Fibroblast of skin of back (primary cell): ENCODE measurements at regions not wholly inside any gene's neighbourhood (a gene's known extent, or its start where the extent isn't known, plus 50 kb on each side); places are given as distances from the start of the nearest gene placed in this dataset.

Experiments used
- DNase-seq: peaks from one replicate; pipeline ENCODE4 v3.0.0-alpha.2; 2013

DNA sequence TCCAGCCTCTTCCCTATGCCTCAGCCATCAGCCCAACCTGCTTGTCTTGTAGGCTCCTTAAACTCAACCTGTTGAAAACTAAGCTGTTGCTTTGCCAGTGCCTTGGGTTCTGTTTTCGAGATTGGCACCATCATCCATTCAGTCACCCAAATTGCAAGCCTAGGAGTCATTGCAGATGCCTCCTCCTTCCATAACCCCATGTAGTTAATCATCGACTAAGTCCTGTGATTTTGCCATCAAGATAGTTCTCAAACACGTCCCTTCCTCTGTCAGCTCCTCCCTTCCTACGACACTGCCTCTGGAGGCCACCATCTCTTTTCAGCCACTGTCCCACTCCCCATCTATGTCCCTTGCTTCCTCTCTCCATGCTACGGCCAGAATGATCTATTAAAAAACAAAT is 168.1 kb downstream of the RAB11FIP2 start:
- no peak for DNase-seq

DNA sequence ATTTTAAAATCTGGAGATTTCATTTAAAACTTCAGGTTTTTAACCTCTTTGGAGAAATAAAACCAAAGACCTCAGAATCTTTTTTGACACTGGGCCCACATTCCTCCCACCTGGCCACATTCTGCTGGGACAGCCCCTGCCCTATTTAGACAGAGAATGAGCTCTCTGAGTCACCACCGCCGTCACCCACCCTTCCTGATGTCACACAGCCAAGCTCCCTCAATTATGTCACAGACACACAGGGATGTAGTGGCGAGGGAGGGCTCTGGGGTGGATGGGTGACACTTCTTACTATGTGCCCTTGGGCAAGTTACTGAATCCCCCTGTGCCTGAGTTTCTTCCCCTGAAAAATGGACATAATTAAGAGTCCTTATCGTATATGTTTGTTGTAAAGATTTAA is 162.6 kb downstream of the RAB11FIP2 start:
- DNase-seq: no peak

DNA sequence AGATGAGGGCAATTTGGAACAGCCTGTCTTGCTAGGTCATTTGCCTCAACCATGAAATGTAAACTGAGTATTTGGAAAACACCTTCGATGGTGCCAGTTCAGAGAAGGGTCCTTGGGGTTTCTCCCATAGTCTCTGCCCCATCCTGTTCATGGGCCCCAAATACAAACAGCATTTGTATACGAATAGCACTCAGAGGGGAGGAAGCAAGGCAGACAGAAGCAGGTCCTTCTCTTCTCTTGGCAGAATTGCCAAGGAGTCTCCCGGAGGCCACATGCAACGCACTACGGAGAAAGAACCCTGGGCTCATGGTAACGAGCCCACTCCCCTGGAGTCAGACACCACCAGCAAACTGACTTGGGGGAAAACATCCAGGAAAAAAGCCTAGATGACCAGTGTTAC is 162.1 kb downstream of the RAB11FIP2 start:
- DNase-seq: no peak

DNA sequence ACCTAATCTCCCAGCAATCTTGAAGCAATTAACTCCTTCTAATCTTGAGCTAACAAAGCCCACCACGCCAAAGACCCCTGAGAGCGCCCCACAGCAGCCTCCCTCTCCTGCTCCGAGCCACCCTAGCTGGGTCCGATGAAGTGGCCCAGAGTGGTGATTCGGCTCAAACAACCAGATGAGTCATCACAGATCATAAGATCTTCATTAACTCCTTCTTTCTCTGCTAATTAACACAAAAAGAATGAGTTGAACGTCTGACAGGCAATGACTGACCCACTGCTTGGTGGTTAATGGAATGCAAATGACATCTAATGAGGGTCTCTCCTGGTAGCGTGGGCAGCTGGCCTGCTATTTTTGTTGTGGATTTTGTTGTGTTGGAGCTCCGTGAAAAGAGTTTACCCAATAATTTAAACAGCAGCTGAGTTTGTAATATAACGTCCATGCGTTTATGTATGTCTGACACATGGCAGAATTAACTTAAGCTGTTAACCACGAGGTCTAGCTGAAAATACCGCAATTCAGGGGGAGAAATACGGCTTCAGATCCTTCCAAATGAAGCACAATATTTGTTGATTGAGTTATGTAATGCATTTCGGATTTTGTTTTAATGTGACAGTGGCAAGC is 161.4 kb downstream of the RAB11FIP2 start:
- DNase-seq: no peak

DNA sequence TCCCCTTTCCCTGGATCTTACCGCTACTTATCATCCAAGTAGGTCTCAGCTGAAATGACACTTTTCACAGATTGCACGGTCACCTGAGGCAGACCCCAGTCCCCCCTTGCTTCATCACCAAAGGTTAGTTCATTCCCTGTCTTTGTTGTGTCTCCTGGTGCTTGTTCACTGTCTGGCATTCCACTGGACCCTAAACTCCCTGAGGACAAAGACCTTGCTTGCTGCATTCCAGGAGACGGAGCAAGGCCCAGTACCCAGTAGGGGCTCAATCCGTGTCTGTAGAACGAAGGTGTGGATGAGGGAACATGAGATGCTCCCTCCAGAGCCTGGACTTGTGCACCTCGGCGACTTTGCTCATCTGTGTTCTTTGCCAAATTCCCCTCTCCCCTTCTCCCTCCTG is 160.0 kb downstream of the RAB11FIP2 start:
- no peak for DNase-seq

DNA sequence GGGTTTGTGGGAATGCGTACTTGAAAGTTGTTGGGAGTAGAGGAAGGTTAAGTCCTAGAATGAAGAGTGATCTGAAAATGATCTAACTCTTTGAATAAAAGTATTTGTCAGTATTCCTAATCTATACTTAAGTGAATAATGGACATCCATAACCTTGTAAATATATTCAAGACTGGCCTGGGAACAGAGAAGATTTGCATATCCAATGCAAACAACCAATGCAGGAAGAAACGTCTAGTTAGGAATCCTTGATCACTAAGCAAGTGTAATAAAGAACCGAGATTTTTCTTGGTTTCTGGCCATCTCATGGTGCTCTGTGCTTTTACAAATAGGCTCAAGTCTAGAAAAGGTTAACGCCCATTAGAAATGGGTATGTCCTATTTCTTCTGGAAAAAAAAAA is 157.1 kb downstream of the RAB11FIP2 start:
- DNase-seq: no peak

DNA sequence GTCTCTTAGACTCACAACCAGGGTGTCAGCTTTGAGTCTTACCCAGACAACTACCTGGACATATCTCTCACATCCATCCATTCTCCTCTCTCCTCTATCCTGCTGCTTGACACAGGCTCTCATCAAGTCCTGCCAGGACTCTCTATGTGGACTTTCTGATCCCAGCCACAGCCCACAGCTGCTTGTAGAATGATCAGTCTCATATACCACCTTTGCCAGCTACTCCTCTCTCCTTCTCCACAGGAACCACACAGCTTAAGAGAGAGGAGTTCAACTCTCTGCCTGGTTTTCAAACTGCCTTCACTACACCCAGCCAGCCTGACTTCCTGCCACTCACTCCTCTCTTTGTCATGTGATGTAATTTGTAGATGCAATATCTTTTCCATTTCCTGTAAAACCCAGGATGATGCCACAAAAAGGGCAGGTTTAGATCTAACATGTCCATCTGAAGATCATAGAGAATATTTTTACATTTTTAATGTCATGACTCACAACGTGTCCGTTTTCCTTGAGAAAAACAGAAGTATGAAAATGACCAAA is 154.0 kb downstream of the RAB11FIP2 start:
- DNase-seq: peak; percentile 6

DNA sequence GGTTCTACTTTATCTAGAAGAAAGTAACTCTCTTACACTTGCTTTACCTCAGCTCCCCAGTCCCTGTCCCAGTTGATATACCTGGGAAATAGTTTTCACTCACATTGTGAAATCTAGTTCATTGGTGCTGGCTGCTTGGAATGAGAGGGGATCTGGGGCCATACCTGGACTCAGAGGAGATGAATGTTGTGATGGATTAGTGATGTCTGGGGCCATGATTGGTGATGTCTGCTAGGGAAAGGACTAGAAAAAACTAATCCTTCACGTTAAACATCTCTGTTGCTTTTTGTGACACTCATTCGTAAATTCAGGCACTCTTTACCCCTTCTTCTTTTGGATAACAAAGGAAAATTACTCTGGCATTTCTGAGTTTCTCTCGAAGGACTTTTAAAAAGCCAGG is 152.4 kb downstream of the RAB11FIP2 start:
- no peak for DNase-seq

DNA sequence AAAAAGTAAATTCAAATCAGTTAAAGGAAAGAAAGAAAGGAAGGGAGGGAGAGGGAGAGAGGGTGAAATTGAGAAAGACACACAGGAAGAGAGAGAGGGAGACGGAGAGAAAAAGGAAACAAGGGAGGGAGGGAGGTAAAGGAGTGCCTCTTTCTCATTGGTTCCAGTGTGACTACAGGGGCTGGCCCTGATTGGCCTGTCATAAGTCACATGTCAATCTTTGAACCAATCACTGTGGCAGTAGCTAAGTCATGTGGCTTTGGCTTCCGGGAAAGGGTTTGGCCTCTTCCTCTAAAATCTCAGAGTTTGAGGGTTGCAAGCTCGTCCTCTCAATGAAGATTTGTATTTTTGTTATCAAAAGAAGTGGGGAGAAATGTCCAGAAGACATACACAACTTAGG is 150.2 kb downstream of the RAB11FIP2 start:
- DNase-seq: no peak

DNA sequence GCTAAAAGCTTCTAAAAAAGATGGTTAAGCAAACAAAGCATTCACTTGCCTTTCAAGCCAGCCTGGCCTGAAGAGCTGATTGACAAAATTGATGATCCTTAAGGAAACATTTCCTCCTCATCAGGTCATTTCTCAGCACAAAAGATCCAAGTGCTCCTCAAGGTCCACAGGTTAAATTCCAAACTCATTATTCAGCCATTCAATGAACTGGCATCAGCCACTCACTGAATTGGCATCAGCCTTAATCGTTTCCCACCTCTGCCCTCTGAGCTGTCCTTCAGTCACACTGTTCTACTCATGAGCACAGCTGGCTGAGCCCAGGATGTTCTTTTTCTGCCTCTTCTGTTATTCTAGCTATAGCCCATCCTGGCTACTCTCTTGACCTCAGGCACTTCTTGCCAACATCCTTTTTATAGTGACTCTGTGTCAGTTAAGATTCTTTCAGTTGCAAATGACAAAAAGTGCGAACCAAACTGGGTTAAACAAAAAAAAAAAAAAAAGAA is 147.5 kb downstream of the RAB11FIP2 start:
- no peak for DNase-seq

DNA sequence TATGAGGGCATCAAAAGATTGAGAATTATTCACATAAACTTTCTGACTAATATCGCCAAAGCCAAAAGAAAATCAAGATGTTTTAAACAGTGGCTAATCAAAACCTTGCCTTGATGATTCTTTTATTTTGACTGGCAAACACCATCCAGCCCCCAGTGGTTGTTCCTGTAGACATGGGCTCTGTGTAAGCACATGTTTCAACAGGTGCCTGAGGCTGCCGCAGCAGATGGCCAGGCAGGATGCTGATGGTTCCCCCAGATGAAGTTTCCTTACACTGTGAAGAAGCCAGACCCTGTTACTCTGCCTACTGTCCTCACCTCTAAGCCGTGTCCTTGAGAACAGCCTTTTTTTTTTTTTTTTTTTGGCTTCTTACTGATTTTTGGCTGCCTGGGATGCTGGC is 146.5 kb downstream of the RAB11FIP2 start:
- DNase-seq: no peak

DNA sequence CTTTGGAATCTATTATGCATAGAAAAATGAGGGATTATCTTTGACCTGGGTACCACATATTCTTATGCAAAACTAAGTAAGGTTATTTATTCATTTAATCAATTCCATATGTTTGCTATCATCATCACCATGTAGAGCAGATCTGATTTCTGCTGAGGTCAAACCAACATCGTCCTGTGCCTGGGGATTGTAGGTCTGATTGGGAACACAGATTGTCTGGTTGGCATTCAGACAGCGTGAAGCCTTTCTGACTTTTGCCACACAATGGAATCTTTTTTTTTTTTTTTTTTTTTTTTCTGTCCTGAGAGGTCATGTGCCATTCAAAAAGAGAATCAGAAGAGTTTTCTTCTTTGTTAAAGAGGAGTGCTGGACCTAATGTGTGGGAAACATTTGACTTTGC is 142.9 kb downstream of the RAB11FIP2 start:
- no peak for DNase-seq

DNA sequence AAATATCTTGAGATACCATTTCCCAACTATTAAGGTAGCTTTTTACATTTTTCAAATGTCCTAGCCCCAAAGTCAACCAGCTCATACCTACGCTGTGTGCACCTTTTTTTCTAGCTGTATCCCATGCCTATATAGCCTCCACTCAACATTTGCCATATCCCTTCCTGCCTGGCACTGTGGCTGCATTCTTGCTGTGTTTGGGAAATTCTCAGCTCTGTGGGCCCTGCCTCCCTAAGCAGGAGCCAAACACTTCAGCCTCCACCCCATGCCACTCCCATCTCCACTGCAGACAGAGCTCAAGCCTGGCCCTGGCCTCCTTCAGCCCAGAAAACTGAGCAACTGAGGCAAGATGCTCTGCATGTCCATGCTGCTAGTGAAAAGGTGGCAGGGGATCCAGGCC is 141.3 kb downstream of the RAB11FIP2 start:
- no peak for DNase-seq

DNA sequence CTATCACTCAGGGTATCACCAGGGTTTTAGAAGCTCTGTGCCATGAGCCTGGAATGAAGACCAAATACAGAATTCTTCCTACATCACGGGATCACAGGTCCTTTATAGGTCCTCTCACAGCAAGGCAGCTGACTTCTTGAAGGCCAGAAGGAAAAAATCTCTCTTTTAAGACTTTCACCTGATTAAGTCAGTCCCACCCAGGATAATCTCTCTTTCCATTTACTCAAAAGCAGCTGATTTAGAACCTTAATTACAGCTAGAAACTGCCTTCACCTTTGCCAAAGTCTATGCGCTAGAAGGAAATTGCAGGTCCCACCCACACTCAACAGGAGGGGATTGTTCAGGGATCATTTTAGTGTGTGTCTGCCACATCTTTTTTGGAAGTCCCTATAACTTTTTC is 135.1 kb downstream of the RAB11FIP2 start:
- DNase-seq: no peak

DNA sequence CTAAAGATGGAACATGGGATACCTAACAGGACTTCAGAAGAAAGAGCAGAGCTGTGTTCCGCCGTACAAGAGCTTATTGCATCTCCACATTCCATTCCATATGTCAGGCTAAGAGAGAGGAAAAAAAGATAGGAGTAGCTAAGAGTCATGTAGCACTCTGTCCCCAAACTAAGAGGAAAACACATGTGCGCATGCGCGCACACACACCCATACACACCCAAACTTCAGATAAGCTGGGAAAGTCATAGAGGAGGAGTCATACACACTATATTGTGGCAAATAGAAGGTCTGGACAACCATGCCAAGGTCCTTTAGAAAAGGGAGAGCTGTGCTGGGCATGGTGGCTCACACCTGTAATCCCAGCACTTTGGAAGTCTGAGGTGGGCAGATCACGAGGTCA is 132.4 kb downstream of the RAB11FIP2 start:
- DNase-seq: no peak

DNA sequence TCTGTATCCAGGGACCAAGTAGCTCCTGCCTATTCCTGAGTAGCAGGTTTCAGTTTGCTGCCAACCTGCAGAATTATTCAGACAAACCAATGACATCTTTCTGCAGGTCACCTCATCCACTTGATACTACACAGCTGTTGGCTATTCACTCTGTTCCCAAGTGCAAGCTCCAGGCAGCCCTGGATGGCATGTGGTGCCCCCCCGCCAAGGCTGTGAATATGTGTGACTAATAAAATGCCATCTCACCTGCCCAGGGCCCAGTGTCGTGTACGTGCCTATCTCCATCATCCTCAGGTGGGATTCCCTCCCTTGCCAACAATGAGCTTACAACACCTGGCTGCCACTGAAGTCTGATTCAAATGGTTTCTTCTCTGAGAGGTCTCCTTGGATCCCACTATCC is 125.8 kb downstream of the RAB11FIP2 start:
- DNase-seq: no peak

DNA sequence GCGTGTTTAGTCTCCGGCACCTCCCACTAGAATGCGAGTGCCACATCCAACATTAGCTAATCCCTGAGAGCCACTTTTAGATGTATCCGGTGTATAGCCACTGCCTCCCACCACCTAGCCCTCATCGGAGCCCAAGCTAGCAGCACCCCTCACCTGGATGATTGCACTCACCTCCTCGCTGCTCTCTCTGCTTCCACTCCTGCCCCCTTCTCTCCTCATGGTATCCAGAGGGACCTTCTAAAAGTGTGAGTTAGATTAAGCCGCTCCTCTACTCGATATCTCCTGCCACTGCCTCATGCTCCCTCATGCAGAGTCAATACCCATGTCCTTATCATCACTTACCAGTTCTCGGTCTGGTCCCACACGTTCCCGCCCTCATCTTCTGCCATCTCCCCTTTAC is 125.3 kb downstream of the RAB11FIP2 start:
- no peak for DNase-seq

DNA sequence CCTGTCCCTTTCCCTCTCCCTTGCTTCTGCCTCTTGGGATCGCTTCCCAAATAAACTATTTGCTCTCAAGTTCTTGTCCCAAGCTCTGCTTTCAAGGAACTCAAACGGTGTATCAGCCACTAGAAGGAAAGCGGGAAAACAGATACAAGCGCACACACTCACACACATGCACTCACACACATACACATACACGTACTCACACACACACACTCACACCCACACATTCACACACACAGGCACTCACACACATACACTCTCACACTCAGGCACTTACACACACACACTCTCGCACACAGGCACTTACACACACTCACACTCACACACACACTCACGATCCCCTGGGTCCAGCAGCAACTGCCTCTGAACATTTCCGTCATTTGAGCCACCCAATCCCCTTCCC is 121.9 kb downstream of the RAB11FIP2 start:
- no peak for DNase-seq

DNA sequence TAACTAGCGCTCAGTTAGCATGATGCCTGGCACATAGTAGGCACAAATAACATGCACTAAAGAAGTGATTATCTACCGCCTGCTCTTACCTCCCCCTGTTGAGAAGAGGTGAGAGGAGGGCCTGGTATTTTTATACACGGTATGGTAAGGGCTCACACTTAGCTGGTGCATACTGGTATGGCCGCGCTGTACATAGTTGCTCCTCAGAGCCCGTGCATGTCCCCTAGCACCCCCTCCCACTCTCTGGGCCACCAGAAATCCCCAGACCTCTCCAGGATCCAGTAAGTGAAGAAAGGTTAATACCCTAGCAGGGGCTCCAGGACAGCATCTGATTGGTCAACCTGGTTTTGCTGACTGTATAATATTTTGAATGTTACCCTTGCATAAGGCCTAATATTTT is 121.4 kb downstream of the RAB11FIP2 start:
- DNase-seq: no peak

DNA sequence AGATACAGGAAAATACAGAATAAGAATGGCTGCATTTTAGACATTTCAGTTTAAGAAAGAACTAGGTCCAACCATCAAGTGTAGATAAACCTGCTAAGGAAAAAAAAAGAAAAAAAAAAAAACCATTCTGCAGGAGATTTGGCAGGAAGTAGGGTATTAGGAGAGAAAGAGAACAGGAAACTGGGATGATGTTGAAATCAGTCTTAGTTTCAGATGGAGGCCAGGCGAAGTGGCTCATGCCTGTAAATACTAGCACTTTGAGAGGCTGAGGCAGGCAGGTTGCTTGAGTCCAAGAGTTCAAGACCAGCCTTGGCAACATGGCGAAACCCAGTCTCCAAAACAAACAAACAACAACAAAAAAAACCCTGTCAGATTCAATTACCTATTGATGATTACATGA is 120.2 kb downstream of the RAB11FIP2 start:
- no peak for DNase-seq

DNA sequence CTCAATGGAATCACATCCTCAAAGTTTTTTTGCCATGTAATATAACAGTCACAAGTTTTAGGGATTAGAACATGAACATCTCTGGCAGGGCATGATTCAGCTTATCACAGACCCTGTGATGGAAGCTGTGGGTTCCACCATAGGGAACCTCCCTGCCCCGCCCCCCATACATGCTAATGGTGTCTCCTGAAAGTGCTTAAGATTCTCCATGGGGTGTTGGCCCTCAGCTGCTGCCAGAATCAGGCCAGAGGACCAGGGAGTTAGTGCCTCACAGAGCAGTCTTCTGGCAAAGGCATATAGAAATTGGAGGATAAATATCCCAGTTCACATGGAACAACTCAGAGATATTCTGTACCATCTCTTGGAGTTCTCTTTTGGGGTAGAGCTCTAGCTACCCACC is 119.4 kb downstream of the RAB11FIP2 start:
- DNase-seq: no peak

DNA sequence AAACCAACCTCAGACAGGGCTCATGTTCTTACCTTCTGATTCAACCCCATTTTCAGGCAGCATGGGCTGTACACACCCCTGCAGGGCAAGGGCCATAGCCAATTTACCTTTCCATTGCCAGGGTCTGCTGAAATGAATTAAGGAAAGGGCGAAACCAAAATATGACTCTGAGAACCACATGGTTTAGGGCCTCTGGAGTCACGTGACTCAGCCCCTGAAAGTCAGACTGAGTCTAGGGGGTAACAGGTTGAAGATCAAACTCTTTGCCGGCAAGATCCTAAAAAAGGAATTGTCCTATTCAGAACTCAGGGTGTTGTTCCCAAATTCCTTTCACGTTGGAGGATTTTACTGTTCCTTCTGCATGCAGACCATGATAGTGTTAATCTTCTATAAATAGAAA is 118.9 kb downstream of the RAB11FIP2 start:
- no peak for DNase-seq

DNA sequence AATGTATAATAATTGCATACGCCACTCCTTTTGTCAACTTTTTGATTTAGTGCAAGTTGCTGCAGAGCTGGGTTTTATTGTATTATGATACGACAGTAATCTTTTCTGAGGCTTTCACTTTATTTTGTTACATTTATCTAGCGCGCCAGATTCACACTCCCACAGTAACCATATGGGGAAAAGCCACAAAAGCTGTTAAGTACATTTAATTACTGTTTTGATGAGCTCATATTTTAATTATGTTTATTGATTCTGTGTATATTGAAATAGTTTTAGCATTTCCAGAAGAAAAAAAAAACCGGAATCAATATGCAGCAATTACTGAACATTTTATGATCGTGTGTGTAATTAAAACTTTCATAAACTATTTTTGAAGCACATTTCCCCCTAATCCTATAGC is 118.5 kb downstream of the RAB11FIP2 start:
- DNase-seq: no peak

DNA sequence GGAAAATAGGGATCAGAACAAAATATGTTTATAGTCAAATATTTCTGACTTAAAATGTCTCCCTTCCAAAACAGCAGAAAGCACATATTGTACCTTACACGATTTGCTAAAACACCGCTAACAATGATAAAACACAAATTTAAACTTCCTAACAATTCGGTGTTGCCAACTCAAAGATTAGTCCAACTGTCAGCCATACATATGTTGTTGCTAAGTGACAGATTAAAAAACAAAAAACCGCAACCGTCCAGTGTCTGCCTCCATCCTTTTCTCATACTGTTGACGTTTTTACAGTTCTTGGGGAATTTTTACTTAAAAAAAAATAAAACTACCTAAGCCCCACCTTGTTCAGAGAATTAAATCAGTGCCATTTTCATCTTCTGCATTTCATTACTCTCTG is 118.0 kb downstream of the RAB11FIP2 start:
- no peak for DNase-seq
